Nephron progenitor cell (in vitro differentiated cells): ENCODE measurements at regions not wholly inside any gene's neighbourhood (a gene's known extent, or its start where the extent isn't known, plus 50 kb on each side); places are given as distances from the start of the nearest gene placed in this dataset.

ENCODE experiments used
- DNase-seq: peaks from one replicate; pipeline ENCODE4 v3.0.0; 2021
- H3K27ac Mint-ChIP-seq: 2 replicates; pipeline ENCODE4 v1.8.0; 2021; ENCODE audit warnings: mild to moderate bottlenecking, moderate library complexity, mixed read lengths
- H3K27me3 Mint-ChIP-seq: 2 replicates; pipeline ENCODE4 v1.8.0; 2021; ENCODE audit warnings: mild to moderate bottlenecking, low read depth, mixed read lengths; ENCODE audit not compliant: poor library complexity
- H3K36me3 Mint-ChIP-seq: 2 replicates; pipeline ENCODE4 v1.8.0; 2021; ENCODE audit warnings: low read depth, mixed read lengths
- H3K4me1 Mint-ChIP-seq: 2 replicates; pipeline ENCODE4 v1.8.0; 2021; ENCODE audit warnings: mixed read lengths
- H3K4me3 Mint-ChIP-seq: 2 replicates; pipeline ENCODE4 v1.8.0; 2021; ENCODE audit warnings: mild to moderate bottlenecking, moderate library complexity, mixed read lengths
- H3K9me3 Mint-ChIP-seq: 2 replicates; pipeline ENCODE4 v1.8.0; 2021; ENCODE audit warnings: mild to moderate bottlenecking, moderate library complexity, mixed read lengths
- CTCF ChIP-seq: fragments of 200-600 bp; sonication (generic); IDR thresholded peaks from 2 replicates; pipeline ENCODE4 v1.5.0; 2021; ENCODE audit warnings: antibody characterized with exemption

GRCh38 chr4:180101348-180102083 is 2141.7 kb upstream of the TENM3 start:
- Mint-ChIP-seq H3K9me3 (peaks cover 4% of the 10 kb centered on the region), H3K27ac (no peak overlapping the region), H3K4me1 (peaks cover 18% of the 10 kb centered on the region), H3K4me3 (no peak overlapping the region), H3K27me3 (no peaks in the 10 kb centered on the region), H3K36me3 (no peaks in the 10 kb centered on the region)
- no peak for DNase-seq
- no peak for TF ChIP-seq CTCF

GRCh38 chr4:180103794-180104193 is 2139.4 kb upstream of the TENM3 start:
- H3K4me1 Mint-ChIP-seq, result peaks cover 18% of the 10 kb centered on the region
- DNase-seq, result no peak
- H3K4me3 Mint-ChIP-seq, result no peak overlapping the region
- no peak overlapping the region for H3K27ac Mint-ChIP-seq
- no peak for TF ChIP-seq CTCF
- no peaks in the 10 kb centered on the region for H3K36me3 Mint-ChIP-seq
- no peaks in the 10 kb centered on the region for H3K27me3 Mint-ChIP-seq
- H3K9me3 Mint-ChIP-seq, result peaks cover 4% of the 10 kb centered on the region

- H3K4me1 Mint-ChIP-seq, result peaks cover 9% of the 10 kb centered on the region
- no peak overlapping the region for H3K27ac Mint-ChIP-seq
- H3K4me3 Mint-ChIP-seq, result no peak overlapping the region
- H3K9me3 Mint-ChIP-seq, result no peaks in the 10 kb centered on the region
- DNase-seq, result no peak
- no peak for TF ChIP-seq CTCF
- H3K36me3 Mint-ChIP-seq, result no peaks in the 10 kb centered on the region
- H3K27me3 Mint-ChIP-seq, result no peaks in the 10 kb centered on the region
Observed at GRCh38 chr4:180105362-180105761, 2137.8 kb upstream of the TENM3 start.

- peaks cover 4% of the 10 kb centered on the region for H3K27me3 Mint-ChIP-seq
- no peak for DNase-seq
- H3K4me1 Mint-ChIP-seq, result peaks cover 5% of the 10 kb centered on the region
- no peaks in the 10 kb centered on the region for H3K36me3 Mint-ChIP-seq
- no peak for TF ChIP-seq CTCF
- no peaks in the 10 kb centered on the region for H3K9me3 Mint-ChIP-seq
- no peak overlapping the region for H3K4me3 Mint-ChIP-seq
- no peak overlapping the region for H3K27ac Mint-ChIP-seq
Observed at GRCh38 chr4:180106122-180106521, 2137.1 kb upstream of the TENM3 start.

- Mint-ChIP-seq H3K27ac (no peak overlapping the region), H3K4me1 (peaks cover 2% of the 10 kb centered on the region), H3K4me3 (no peak overlapping the region), H3K9me3 (no peaks in the 10 kb centered on the region), H3K27me3 (peaks cover 8% of the 10 kb centered on the region), H3K36me3 (no peaks in the 10 kb centered on the region)
- DNase-seq, result no peak
- TF ChIP-seq CTCF, result no peak
Observed at GRCh38 chr4:180106997-180107396, 2136.2 kb upstream of the TENM3 start.

GRCh38 chr4:180116840-180117239 is 2126.4 kb upstream of the TENM3 start:
- Mint-ChIP-seq H3K4me3 (no peak overlapping the region), H3K27me3 (no peaks in the 10 kb centered on the region), H3K4me1 (no peaks in the 10 kb centered on the region), H3K27ac (no peak overlapping the region), H3K9me3 (no peaks in the 10 kb centered on the region), H3K36me3 (no peaks in the 10 kb centered on the region)
- TF ChIP-seq CTCF, result no peak
- DNase-seq, result no peak
